Epidermal melanocyte (primary cell): ENCODE measurements at regions not wholly inside any gene's neighbourhood (a gene's known extent, or its start where the extent isn't known, plus 50 kb on each side); places are given as distances from the start of the nearest gene placed in this dataset.
"Not testable (repeated sequence)": the region's sequence is repeated elsewhere in the genome, so short reads cannot be mapped to it uniquely, and the experiment has no call there.

Source experiments
- DNase-seq: peaks from one replicate; pipeline ENCODE4 v3.0.0; 2011; ENCODE audit warnings: low spot score; ENCODE audit not compliant: insufficient read length

GRCh38 chr1:117754061-117754969, 148.5 kb downstream of the TENT5C start:
- peak; percentile 59 for DNase-seq

GRCh38 chr1:117757668-117758067, 151.8 kb downstream of the TENT5C start:
- DNase-seq = no peak

GRCh38 chr1:117758444-117759316, 152.8 kb downstream of the TENT5C start:
- peak; percentile 91 for DNase-seq

GRCh38 chr1:117759535-117759934, 153.7 kb downstream of the TENT5C start:
- DNase-seq = no peak

GRCh38 chr1:117760069-117760468, 154.2 kb downstream of the TENT5C start:
- no peak for DNase-seq

- DNase-seq = no peak
These were observed 154.6 kb downstream of the TENT5C start for GRCh38 chr1:117760485-117760884.

GRCh38 chr1:117767756-117768155, 161.7 kb downstream of the GDAP2 start:
- DNase-seq = not testable (repeated sequence)

- no peak for DNase-seq
These were observed 158.4 kb downstream of the GDAP2 start for GRCh38 chr1:117770981-117771531.

GRCh38 chr1:117779364-117779763, 150.1 kb downstream of the GDAP2 start:
- no peak for DNase-seq

- no peak for DNase-seq
These were observed 148.5 kb downstream of the GDAP2 start for GRCh38 chr1:117780687-117781475.

GRCh38 chr1:117782056-117782455, 147.4 kb downstream of the GDAP2 start:
- DNase-seq = no peak

GRCh38 chr1:117783606-117784396, 145.6 kb downstream of the GDAP2 start:
- no peak for DNase-seq

GRCh38 chr1:117788014-117788413, 141.4 kb downstream of the GDAP2 start:
- DNase-seq = no peak

- no peak for DNase-seq
These were observed 136.0 kb downstream of the GDAP2 start for GRCh38 chr1:117793413-117793812.

GRCh38 chr1:117794073-117794472, 135.3 kb downstream of the GDAP2 start:
- no peak for DNase-seq

- no peak for DNase-seq
These were observed 134.2 kb downstream of the GDAP2 start for GRCh38 chr1:117795190-117795589.

- DNase-seq = no peak
These were observed 133.6 kb downstream of the GDAP2 start for GRCh38 chr1:117795792-117796191.

GRCh38 chr1:117796226-117796625, 133.2 kb downstream of the GDAP2 start:
- no peak for DNase-seq

GRCh38 chr1:117798550-117798949, 130.9 kb downstream of the GDAP2 start:
- DNase-seq = no peak

GRCh38 chr1:117802531-117803257, 126.7 kb downstream of the GDAP2 start:
- DNase-seq = peak; percentile 55
